NB4 (cell line): ENCODE measurements at regions not wholly inside any gene's neighbourhood (a gene's known extent, or its start where the extent isn't known, plus 50 kb on each side); places are given as distances from the start of the nearest gene placed in this dataset.

Experiments
- DNase-seq: peaks from one replicate; pipeline ENCODE4 v3.0.0; 2010; ENCODE audit warnings: low read depth
- H3K4me3 ChIP-seq: one replicate; pipeline ENCODE4 v1.5.1; 2011; ENCODE audit warnings: mild to moderate bottlenecking, low read depth, low read length, moderate library complexity
- CTCF ChIP-seq: IDR thresholded peaks from one replicate; pipeline ENCODE4 v1.5.1; 2012; ENCODE audit warnings: low read depth, low read length
- MAX ChIP-seq: IDR thresholded peaks from 2 replicates; pipeline ENCODE4 v1.6.1; 2011; ENCODE audit warnings: low read depth, low read length
- MYC ChIP-seq: IDR thresholded peaks from 2 replicates; pipeline ENCODE4 v1.6.1; 2011; ENCODE audit warnings: low read depth, low read length
- POLR2A ChIP-seq: IDR thresholded peaks from 2 replicates; pipeline ENCODE4 v1.6.1; 2011; ENCODE audit warnings: mild to moderate bottlenecking; ENCODE audit not compliant: insufficient read length; ENCODE audit errors: extremely low read depth

- DNase-seq, result no peak
- TF ChIP-seq MYC (no peak), POLR2A (no peak), MAX (no peak), CTCF (no peak)
- no peak overlapping the region for H3K4me3 ChIP-seq
Observed at GRCh38 chr3:194773216-194773615, 87.5 kb downstream of the FAM43A start.

- DNase-seq, result no peak
- no peak overlapping the region for H3K4me3 ChIP-seq
- TF ChIP-seq POLR2A, result no peak
- TF ChIP-seq MYC, result no peak
- no peak for TF ChIP-seq MAX
- no peak for TF ChIP-seq CTCF
Observed at GRCh38 chr3:194773771-194774455, 88.2 kb downstream of the FAM43A start.

- TF ChIP-seq POLR2A (no peak), CTCF (no peak), MYC (no peak), MAX (no peak)
Observed at GRCh38 chr3:194775266-194775665, 89.6 kb downstream of the FAM43A start.

GRCh38 chr3:194775731-194776130 is 90.0 kb downstream of the FAM43A start:
- DNase-seq, result no peak
- TF ChIP-seq POLR2A, result no peak
- no peak for TF ChIP-seq MAX
- TF ChIP-seq CTCF, result no peak
- TF ChIP-seq MYC, result no peak
- no peak overlapping the region for H3K4me3 ChIP-seq

More at GRCh38 chr3:194775266-194775665, 89.6 kb downstream of the FAM43A start:
- H3K4me3 ChIP-seq, result no peak overlapping the region
- DNase-seq, result no peak

GRCh38 chr3:194777729-194778128 is 92.0 kb downstream of the FAM43A start:
- no peak for DNase-seq
- no peak overlapping the region for H3K4me3 ChIP-seq
- TF ChIP-seq CTCF (no peak), MYC (no peak), MAX (no peak), POLR2A (no peak)

- TF ChIP-seq CTCF (no peak), MAX (no peak), POLR2A (no peak), MYC (no peak)
- peak; percentile 40 for DNase-seq
- H3K4me3 ChIP-seq, result no peak overlapping the region
Observed at GRCh38 chr3:194779729-194780224, 94.1 kb downstream of the FAM43A start.
